Pancreas (tissue), 10 donors: ENCODE measurements at regions not wholly inside any gene's neighbourhood (a gene's known extent, or its start where the extent isn't known, plus 50 kb on each side); places are given as distances from the start of the nearest gene placed in this dataset.

Experiments used
- ATAC-seq, 4 donors: fragments of 200-7000 bp; cut with Tn5 transposase; one replicate each; pipeline versions ENCODE4 v1.8.0 to v1.9.1; 2020; ENCODE audit warnings: mild to moderate bottlenecking in 4 of 4, moderate library complexity in 4 of 4
- DNase-seq, 6 donors: peaks; one replicate each; pipeline ENCODE4 v3.0.0-alpha.2; 2020
- FAIRE-seq: peaks from 2 replicates; lab custom pipeline; 2012; peaks lifted over from hg19 to GRCh38; lab: Jason Lieb, UNC
- H3K27ac ChIP-seq, 4 donors: fragments of 200-600 bp; sonication (generic); 1 replicate in 3 of 4; 2 replicates in 1 of 4; pipeline versions ENCODE4 v1.5.0 to v1.8.0; 2020
- H3K27me3 ChIP-seq, 4 donors: fragments of 200-600 bp; one replicate each; pipeline ENCODE4 v1.8.0; 2021
- H3K36me3 ChIP-seq, 3 donors: fragments of 200-600 bp; sonication (generic) in 1 of 3; one replicate each; pipeline versions ENCODE4 v1.5.0 to v1.8.0; 2020 to 2021
- H3K4me1 ChIP-seq, 3 donors: fragments of 200-600 bp; one replicate each; pipeline ENCODE4 v1.8.0; 2021
- H3K4me3 ChIP-seq, 4 donors: fragments of 200-600 bp; sonication (generic) in 2 of 4; one replicate each; pipeline versions ENCODE4 v1.5.0 to v1.8.0; 2020 to 2021
- H3K9me3 ChIP-seq, 4 donors: fragments of 200-600 bp; one replicate each; pipeline ENCODE4 v1.8.0; 2021
- CTCF ChIP-seq, 4 donors: fragments of 200-600 bp; sonication (generic) in 3 of 4; IDR thresholded peaks; one replicate each; pipeline versions ENCODE4 v1.5.0 to v1.8.0; 2021; ENCODE audit warnings: antibody characterized with exemption in 4 of 4
- WGBS, 2 donors: extraction: QIAGEN DNeasy Blood & Tissue Kit; methylation state at CpG; one replicate each; pipeline ENCODE4 v1.1.7; 2013; 5-methylcytosine and 5-hydroxymethylcytosine counted together
- intact Hi-C, 3 donors: fragments of 100-400 bp; cut with DNase I; formaldehyde crosslinking; loops; one replicate each; pipeline versions ENCODE4 v1.11.1 to v1.14.2; 2022
- donor health status: healthy with polysubstance abuse.
- donor health status: DM: no; HTN: no; CAD: no; lungs with moderate emphysema.
- donor health status: DM: no; HTN: no; CAD: no.
- donor health status: control.
- donor health status: control.
- donor health status: Bipolar disorder and iron deficiency.
- donor health status: DM: yes; HTN: yes; CAD: no.
- donor health status: DM: no; HTN: no; CAD: no.
- donor health status: DM: no; HTN: no; CAD: no.
- donor health status: DM: yes; HTN: yes; CAD: no.

- no peak overlapping the region for H3K27ac ChIP-seq
- H3K9me3 ChIP-seq, result no peaks in the 10 kb centered on the region
- H3K27me3 ChIP-seq, result no peaks in the 10 kb centered on the region
- H3K36me3 ChIP-seq, result no peaks in the 10 kb centered on the region
- H3K4me3 ChIP-seq, result no peak overlapping the region
- ATAC-seq (no peak), FAIRE-seq (no peak), DNase-seq (no peak)
- intact Hi-C loops, result no loop called here
- no peaks in the 10 kb centered on the region for H3K4me1 ChIP-seq
- no peak for TF ChIP-seq CTCF (IDR thresholded peaks at IDR 0.05)
These were observed 464.6 kb downstream of the CCER1 start for GRCh38 chr12:90490355-90490754.

- H3K9me3 ChIP-seq, result no peaks in the 10 kb centered on the region
- 58 to 96% methylated on average over 3 of the region's 3 CpGs for WGBS, 2 donors
- H3K36me3 ChIP-seq, result no peaks in the 10 kb centered on the region
- no peak overlapping the region for H3K27ac ChIP-seq
- H3K4me3 ChIP-seq, result no peak overlapping the region
- no peak for DNase-seq
- no peaks in the 10 kb centered on the region for H3K4me1 ChIP-seq
- ATAC-seq, result no peak
- intact Hi-C loops, result no loop called here
- TF ChIP-seq CTCF (IDR thresholded peaks at IDR 0.05), result no peak
- FAIRE-seq, result no peak
- no peaks in the 10 kb centered on the region for H3K27me3 ChIP-seq
These were observed 465.8 kb downstream of the CCER1 start for GRCh38 chr12:90489141-90489540.

- Histone ChIP-seq H3K4me3 (no peak overlapping the region), H3K27me3 (no peaks in the 10 kb centered on the region), H3K36me3 (no peaks in the 10 kb centered on the region), H3K27ac (no peak overlapping the region), H3K4me1 (no peaks in the 10 kb centered on the region), H3K9me3 (no peaks in the 10 kb centered on the region)
- DNase-seq (no peak), FAIRE-seq (no peak), ATAC-seq (no peak)
- TF ChIP-seq CTCF (IDR thresholded peaks at IDR 0.05), result no peak
- intact Hi-C loops, result no loop called here
These were observed 469.4 kb downstream of the CCER1 start for GRCh38 chr12:90485560-90485959.

GRCh38 chr12:90484094-90484493, 470.9 kb downstream of the CCER1 start:
- FAIRE-seq, result no peak
- WGBS, 2 donors, result 27 to 44% methylated on average over 2 of the region's 2 CpGs
- Histone ChIP-seq H3K4me1 (no peaks in the 10 kb centered on the region), H3K36me3 (no peaks in the 10 kb centered on the region), H3K4me3 (no peak overlapping the region), H3K27ac (no peak overlapping the region), H3K27me3 (no peaks in the 10 kb centered on the region), H3K9me3 (no peaks in the 10 kb centered on the region)
- intact Hi-C loops, result no loop called here
- no peak for DNase-seq
- no peak for ATAC-seq
- no peak for TF ChIP-seq CTCF (IDR thresholded peaks at IDR 0.05)

GRCh38 chr12:90481748-90482147, 473.2 kb downstream of the CCER1 start:
- no peak for FAIRE-seq
- Histone ChIP-seq H3K36me3 (no peaks in the 10 kb centered on the region), H3K9me3 (no peaks in the 10 kb centered on the region), H3K4me3 (no peak overlapping the region), H3K27me3 (no peaks in the 10 kb centered on the region), H3K27ac (no peak overlapping the region), H3K4me1 (no peaks in the 10 kb centered on the region)
- WGBS, 2 donors, result 22% methylated on average over 1 of the region's 1 CpG
- no peak for DNase-seq
- intact Hi-C loops, result no loop called here
- no peak for TF ChIP-seq CTCF (IDR thresholded peaks at IDR 0.05)
- ATAC-seq, result no peak
